ENCODE measurements at regions not wholly inside any gene's neighbourhood (a gene's known extent, or its start where the extent isn't known, plus 50 kb on each side); places are given as distances from the start of the nearest gene placed in this dataset.
"Not testable (repeated sequence)": the region's sequence is repeated elsewhere in the genome, so short reads cannot be mapped to it uniquely, and the experiment has no call there.

DNA sequence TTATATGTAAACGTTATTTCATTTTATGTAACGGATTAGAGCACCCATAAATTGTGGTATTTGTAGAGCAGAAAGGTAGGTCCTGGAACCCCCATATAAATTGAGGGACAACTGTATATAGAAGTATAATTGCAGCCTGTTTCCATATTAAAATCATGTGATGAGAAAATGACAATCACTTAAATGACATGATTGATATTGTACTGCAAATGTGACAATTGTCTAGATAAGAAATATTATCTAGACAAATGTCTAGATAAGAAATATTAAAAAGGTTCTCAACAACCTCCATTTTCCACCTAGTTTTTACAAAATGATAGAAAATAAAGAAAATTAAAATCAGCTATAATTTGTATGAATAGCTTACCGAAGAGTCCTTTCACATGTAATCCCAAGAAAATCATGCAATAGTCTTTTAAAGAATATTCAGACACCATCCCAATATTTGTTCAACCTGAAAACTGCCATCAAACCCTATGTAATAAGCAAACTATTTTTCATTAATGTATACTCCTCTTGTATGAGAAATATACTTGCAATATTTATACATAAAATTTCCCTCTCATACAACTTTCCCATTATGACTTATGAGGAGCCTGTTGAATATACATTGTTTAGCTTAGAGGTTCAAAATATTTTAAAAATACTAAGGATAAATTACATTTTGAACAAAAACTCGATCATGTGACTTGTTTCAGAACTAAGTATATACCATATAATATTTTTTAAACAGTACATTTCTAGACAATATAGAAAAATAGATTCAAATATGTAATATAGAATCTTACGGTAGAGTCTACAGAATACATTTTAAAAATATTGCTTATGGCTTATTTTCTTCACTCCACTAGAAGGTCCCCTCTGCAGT lies 153.2 kb downstream of the CRPPA start:
- H3K9me3 ChIP-seq = no peaks in the 10 kb centered on the region
- DNase-seq = no peak
- no peaks in the 10 kb centered on the region for H3K36me3 ChIP-seq
- no peaks in the 10 kb centered on the region for H3K4me1 ChIP-seq
- H3K4me3 ChIP-seq (replicated peaks in 1 of 3) = no peak overlapping the region
- WGBS, 2 donors = 92 to 94% methylated on average over 5 of the region's 5 CpGs
- H3K27ac ChIP-seq = no peak overlapping the region
- intact Hi-C loops (cut with DNase I) = no loop called here
- no peaks in the 10 kb centered on the region for H3K27me3 ChIP-seq
- TF ChIP-seq, protein P1, sequence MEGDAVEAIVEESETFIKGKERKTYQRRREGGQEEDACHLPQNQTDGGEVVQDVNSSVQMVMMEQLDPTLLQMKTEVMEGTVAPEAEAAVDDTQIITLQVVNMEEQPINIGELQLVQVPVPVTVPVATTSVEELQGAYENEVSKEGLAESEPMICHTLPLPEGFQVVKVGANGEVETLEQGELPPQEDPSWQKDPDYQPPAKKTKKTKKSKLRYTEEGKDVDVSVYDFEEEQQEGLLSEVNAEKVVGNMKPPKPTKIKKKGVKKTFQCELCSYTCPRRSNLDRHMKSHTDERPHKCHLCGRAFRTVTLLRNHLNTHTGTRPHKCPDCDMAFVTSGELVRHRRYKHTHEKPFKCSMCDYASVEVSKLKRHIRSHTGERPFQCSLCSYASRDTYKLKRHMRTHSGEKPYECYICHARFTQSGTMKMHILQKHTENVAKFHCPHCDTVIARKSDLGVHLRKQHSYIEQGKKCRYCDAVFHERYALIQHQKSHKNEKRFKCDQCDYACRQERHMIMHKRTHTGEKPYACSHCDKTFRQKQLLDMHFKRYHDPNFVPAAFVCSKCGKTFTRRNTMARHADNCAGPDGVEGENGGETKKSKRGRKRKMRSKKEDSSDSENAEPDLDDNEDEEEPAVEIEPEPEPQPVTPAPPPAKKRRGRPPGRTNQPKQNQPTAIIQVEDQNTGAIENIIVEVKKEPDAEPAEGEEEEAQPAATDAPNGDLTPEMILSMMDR (IDR thresholded peaks at IDR 0.05) = no peak
- no peak for TF ChIP-seq POLR2A (IDR thresholded peaks at IDR 0.05)

DNA sequence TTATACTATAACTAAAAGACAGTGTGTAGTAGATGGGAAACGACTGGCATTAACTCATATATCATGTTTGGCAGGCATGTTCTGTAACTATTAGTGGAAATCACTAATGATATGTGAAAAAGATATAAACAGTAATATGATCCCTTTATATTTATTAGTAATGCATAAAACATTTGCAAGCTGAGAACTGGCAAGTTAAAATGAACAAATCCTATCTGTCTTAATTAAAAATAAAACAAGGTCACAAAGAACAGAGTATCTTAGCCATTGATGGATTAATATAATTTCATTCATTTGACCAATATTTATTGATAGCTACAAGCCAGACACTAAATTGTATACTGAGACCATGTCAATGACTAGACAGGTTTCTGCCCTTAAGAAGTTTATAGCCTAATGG lies 154.5 kb downstream of the CRPPA start:
- 68 to 84% methylated on average over 1 of the region's 1 CpG for WGBS, 2 donors
- Histone ChIP-seq H3K4me1 (no peaks in the 10 kb centered on the region), H3K36me3 (no peaks in the 10 kb centered on the region), H3K4me3 (replicated peaks in 1 of 3) (no peak overlapping the region), H3K27ac (no peak overlapping the region), H3K27me3 (no peaks in the 10 kb centered on the region), H3K9me3 (no peaks in the 10 kb centered on the region)
- intact Hi-C loops (cut with DNase I) = no loop called here
- DNase-seq = no peak
- TF ChIP-seq POLR2A (IDR thresholded peaks at IDR 0.05) = no peak
- TF ChIP-seq, protein P1 (IDR thresholded peaks at IDR 0.05) = no peak

DNA sequence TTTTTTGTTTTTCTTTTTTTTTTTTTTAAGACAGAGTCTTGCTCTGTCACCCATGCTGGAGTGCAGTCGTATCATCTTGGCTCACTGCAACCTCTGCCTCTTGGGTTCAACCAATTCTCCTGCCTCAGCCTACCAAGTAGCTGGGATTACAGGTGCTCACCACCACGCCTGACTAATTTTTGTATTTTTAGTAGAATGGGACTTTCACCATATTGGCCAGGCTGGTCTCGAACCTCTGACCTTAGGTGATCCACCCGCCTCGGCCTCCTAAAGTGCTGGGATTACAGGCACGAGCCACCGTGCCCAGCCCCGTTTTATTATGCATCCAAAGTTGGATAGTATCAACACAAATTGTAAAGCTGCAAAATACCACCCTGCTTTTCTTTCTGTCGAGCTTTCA lies 154.9 kb downstream of the CRPPA start:
- 82 to 86% methylated on average over 9 of the region's 9 CpGs for WGBS, 2 donors
- H3K4me3 ChIP-seq (replicated peaks in 1 of 3); H3K27ac ChIP-seq; H3K4me1 ChIP-seq; H3K27me3 ChIP-seq; intact Hi-C loops (cut with DNase I); H3K9me3 ChIP-seq; DNase-seq; H3K36me3 ChIP-seq: not testable (repeated sequence)

GRCh38 chr7:16265863-16266458 lies 155.4 kb downstream of the CRPPA start:
- Histone ChIP-seq H3K36me3 (no peaks in the 10 kb centered on the region), H3K9me3 (no peaks in the 10 kb centered on the region), H3K4me3 (replicated peaks in 1 of 3) (no peak overlapping the region), H3K27ac (no peak overlapping the region), H3K4me1 (no peaks in the 10 kb centered on the region), H3K27me3 (no peaks in the 10 kb centered on the region)
- no peak for TF ChIP-seq POLR2A (IDR thresholded peaks at IDR 0.05)
- TF ChIP-seq, protein P1 (IDR thresholded peaks at IDR 0.05) = no peak
- WGBS, 2 donors = 89 to 92% methylated on average over 3 of the region's 3 CpGs
- no peak for DNase-seq
- intact Hi-C loops (cut with DNase I) = no loop called here

DNA sequence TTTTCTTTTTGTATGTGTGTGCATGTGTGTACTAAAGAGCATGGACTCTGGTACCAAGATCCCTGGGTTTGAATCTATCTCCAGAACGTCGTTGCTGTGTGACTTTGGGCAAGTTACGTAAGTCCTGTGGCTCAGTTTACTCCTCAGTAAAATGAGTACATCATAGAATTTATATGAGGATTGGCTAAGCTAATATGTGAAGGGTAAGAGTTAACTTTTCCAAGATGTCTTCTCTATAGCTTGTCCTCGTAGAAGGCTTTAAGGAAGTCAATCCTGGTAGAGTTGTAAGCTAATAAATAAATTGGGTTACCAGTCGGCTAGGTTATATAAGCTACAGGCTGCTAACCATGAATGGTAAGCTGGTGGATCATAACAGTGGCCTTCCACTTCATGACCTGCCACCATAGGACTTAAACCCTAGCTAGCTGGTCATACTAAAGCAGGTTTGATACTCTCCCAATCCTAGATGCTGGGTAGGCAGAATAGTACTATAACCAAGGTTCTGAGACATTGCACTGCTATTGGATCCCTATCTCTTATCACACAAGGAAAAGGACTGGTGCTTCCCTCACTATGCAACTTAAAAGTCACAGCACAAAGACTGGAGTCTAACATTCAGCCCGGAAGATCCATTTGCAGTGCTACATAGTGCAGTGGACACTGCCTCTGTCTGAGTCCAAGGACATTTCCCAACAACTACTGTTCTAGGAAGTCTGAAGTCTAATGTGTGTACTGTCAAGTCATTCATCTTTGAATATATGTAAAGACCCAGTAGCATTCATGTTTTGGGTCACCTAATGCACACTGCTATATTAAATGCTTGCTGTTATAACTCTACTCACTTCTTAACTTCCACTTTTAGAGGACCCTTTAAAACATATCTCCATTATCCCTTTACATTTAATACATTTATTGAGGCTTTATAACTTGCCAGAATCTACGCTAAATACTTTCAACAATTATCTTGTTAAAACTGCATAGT lies 156.2 kb downstream of the CRPPA start:
- 80 to 82% methylated on average over 7 of the region's 7 CpGs for WGBS, 2 donors
- no peaks in the 10 kb centered on the region for H3K9me3 ChIP-seq
- intact Hi-C loops (cut with DNase I) = no loop called here

More for the DNA sequence above, 156.2 kb downstream of the CRPPA start:
- DNase-seq = no peak
- Histone ChIP-seq H3K4me3 (replicated peaks in 1 of 3) (no peak overlapping the region), H3K36me3 (no peaks in the 10 kb centered on the region), H3K27ac (no peak overlapping the region), H3K27me3 (no peaks in the 10 kb centered on the region), H3K4me1 (no peaks in the 10 kb centered on the region)
- TF ChIP-seq, protein P1 (IDR thresholded peaks at IDR 0.05) = no peak
- no peak for TF ChIP-seq POLR2A (IDR thresholded peaks at IDR 0.05)

All from thyroid gland (tissue), 4 donors.